BLaER1 treated with 17β-estradiol and CSF1 and Interleukin-3, amounts not matched to agents 10 nM and 100 nM (cell line): ENCODE measurements at regions not wholly inside any gene's neighbourhood (a gene's known extent, or its start where the extent isn't known, plus 50 kb on each side); places are given as distances from the start of the nearest gene placed in this dataset.
A peak's percentile ranks its signal among the peaks of the same experiment; 100 is the strongest.

Source experiments
- H3K27ac ChIP-seq, 11 experiments: shearing (Covaris generic); formaldehyde crosslinking; 2 replicates each; pipeline ENCODE4 v1.8.1; 2022
- H3K27me3 ChIP-seq, 11 experiments: shearing (Covaris generic); formaldehyde crosslinking; 2 replicates each; pipeline ENCODE4 v1.8.1; 2022
- H3K36me3 ChIP-seq, 11 experiments: shearing (Covaris generic); formaldehyde crosslinking; 2 replicates each; pipeline ENCODE4 v1.8.1; 2022
- H3K4me1 ChIP-seq, 10 experiments: shearing (Covaris generic); formaldehyde crosslinking; 2 replicates each; pipeline ENCODE4 v1.8.1; 2022
- H3K4me2 ChIP-seq, 11 experiments: shearing (Covaris generic); formaldehyde crosslinking; 2 replicates each; pipeline ENCODE4 v1.8.1; 2022
- H3K4me3 ChIP-seq, 10 experiments: shearing (Covaris generic); formaldehyde crosslinking; 2 replicates each; pipeline ENCODE4 v1.8.1; 2022
- H3K9ac ChIP-seq, 11 experiments: shearing (Covaris generic); formaldehyde crosslinking; 2 replicates each; pipeline ENCODE4 v1.8.1; 2022
- H3K9me3 ChIP-seq, 11 experiments: shearing (Covaris generic); formaldehyde crosslinking; replicated peaks in 1 of 11; 2 replicates each; pipeline ENCODE4 v1.8.1; 2022
- H4K20me1 ChIP-seq, 11 experiments: shearing (Covaris generic); formaldehyde crosslinking; 2 replicates each; pipeline ENCODE4 v1.8.1; 2022
- Cebpa-rat ChIP-seq, 11 experiments: shearing (Covaris generic); IDR thresholded peaks; 2 replicates each; pipeline ENCODE4 v1.8.1; 2022

GRCh38 chr11:70844387-70844786 is 408.0 kb downstream of the SHANK2 start:
- no peak overlapping the region for H3K27ac ChIP-seq
- TF ChIP-seq Cebpa-rat (IDR thresholded peaks at IDR 0.05): peak in 2 of 11 experiments; percentile 43 to 67; a peak in 4 of 22 replicates
- no peak overlapping the region for H3K4me2 ChIP-seq
- no peaks in the 10 kb centered on the region for H3K9me3 ChIP-seq
- H3K27me3 ChIP-seq: peaks cover 0 to 9% (median 0%) of the 10 kb centered on the region in 11 experiments; a peak in 7 of 22 replicates
- H3K4me1 ChIP-seq: no peaks in the 10 kb centered on the region
- H3K36me3 ChIP-seq: no peaks in the 10 kb centered on the region
- no peak overlapping the region for H3K4me3 ChIP-seq
- no peaks in the 10 kb centered on the region; a peak in 1 of 22 replicates for H4K20me1 ChIP-seq
- no peak overlapping the region for H3K9ac ChIP-seq

DNA sequence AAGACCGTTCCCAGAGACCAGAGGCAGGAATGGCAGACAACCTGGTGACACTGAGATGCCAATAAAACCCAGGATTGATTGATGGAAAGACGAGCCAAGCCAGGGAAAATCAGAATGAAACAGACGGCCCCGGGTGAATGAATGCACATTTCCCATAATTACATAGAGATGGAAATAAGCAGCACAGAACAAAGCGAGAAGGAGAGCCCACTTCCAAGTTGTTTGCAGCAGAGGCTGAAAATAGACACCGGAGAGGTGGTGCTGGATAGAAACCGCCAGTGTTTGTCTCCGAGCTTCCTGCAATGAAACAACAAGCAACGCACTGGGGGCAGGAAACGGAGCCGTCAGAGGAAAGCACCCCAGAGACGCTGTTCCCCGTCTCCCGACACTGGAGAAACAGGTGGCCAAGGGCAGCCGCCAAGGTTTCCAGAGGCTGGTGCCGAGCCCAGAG is 406.8 kb downstream of the SHANK2 start:
- no peak overlapping the region for H3K4me3 ChIP-seq
- H3K4me2 ChIP-seq: no peak overlapping the region
- no peaks in the 10 kb centered on the region for H3K9me3 ChIP-seq
- TF ChIP-seq Cebpa-rat (IDR thresholded peaks at IDR 0.05): no peak
- no peaks in the 10 kb centered on the region; a peak in 1 of 22 replicates for H4K20me1 ChIP-seq
- peaks cover 0 to 9% (median 0%) of the 10 kb centered on the region in 11 experiments; a peak in 7 of 22 replicates for H3K27me3 ChIP-seq
- H3K36me3 ChIP-seq: no peaks in the 10 kb centered on the region
- no peaks in the 10 kb centered on the region for H3K4me1 ChIP-seq
- no peak overlapping the region for H3K27ac ChIP-seq
- H3K9ac ChIP-seq: no peak overlapping the region

GRCh38 chr11:70846781-70847655 is 405.4 kb downstream of the SHANK2 start:
- TF ChIP-seq Cebpa-rat (IDR thresholded peaks at IDR 0.05): no peak
- Histone ChIP-seq H3K36me3 (no peaks in the 10 kb centered on the region), H3K4me3 (no peak overlapping the region), H3K4me1 (no peaks in the 10 kb centered on the region), H3K4me2 (no peak overlapping the region), H4K20me1 (no peaks in the 10 kb centered on the region; a peak in 1 of 22 replicates), H3K9ac (no peak overlapping the region), H3K9me3 (no peaks in the 10 kb centered on the region), H3K27me3 (peaks cover 0 to 9% (median 0%) of the 10 kb centered on the region in 11 experiments; a peak in 7 of 22 replicates), H3K27ac (no peak overlapping the region)

- Histone ChIP-seq H3K4me3 (no peak overlapping the region), H3K9me3 (no peaks in the 10 kb centered on the region), H3K4me1 (no peaks in the 10 kb centered on the region), H3K36me3 (no peaks in the 10 kb centered on the region), H3K4me2 (no peak overlapping the region), H4K20me1 (no peaks in the 10 kb centered on the region; a peak in 1 of 22 replicates), H3K27ac (no peak overlapping the region), H3K27me3 (peaks cover 0 to 9% (median 0%) of the 10 kb centered on the region in 11 experiments; a peak in 7 of 22 replicates), H3K9ac (no peak overlapping the region)
- TF ChIP-seq Cebpa-rat (IDR thresholded peaks at IDR 0.05): no peak
Observed at GRCh38 chr11:70848243-70848750, 404.1 kb downstream of the SHANK2 start.

DNA sequence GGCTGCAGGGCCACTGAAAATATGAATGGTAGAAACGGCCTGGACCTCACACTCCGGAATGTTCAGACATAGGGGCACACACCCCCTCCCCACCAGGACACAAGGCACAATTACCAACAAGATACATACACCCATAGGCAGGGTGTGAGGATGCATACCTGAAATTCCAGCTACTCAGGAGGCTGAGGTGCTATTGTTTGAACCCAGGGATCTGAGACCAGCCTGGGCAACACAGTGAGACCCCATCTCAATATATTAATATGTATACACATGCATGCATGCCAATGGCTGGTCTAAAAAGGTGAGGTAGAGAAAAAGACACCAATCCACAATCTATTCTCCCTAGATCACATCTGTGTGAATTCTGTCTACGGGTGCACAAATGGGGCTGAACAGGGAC is 403.3 kb downstream of the SHANK2 start:
- no peaks in the 10 kb centered on the region; a peak in 1 of 22 replicates for H4K20me1 ChIP-seq
- H3K27me3 ChIP-seq: peaks cover 0 to 9% (median 0%) of the 10 kb centered on the region in 11 experiments; a peak in 7 of 22 replicates
- H3K36me3 ChIP-seq: no peaks in the 10 kb centered on the region
- no peak for TF ChIP-seq Cebpa-rat (IDR thresholded peaks at IDR 0.05)
- H3K27ac ChIP-seq: no peak overlapping the region
- no peak overlapping the region for H3K4me2 ChIP-seq
- H3K4me1 ChIP-seq: no peaks in the 10 kb centered on the region
- H3K9me3 ChIP-seq: no peaks in the 10 kb centered on the region
- no peak overlapping the region for H3K9ac ChIP-seq
- H3K4me3 ChIP-seq: no peak overlapping the region

GRCh38 chr11:70851308-70851707 is 401.1 kb downstream of the SHANK2 start:
- no peak overlapping the region for H3K27ac ChIP-seq
- H3K36me3 ChIP-seq: no peaks in the 10 kb centered on the region
- H3K9ac ChIP-seq: no peak overlapping the region
- no peaks in the 10 kb centered on the region for H3K4me1 ChIP-seq
- no peaks in the 10 kb centered on the region for H3K9me3 ChIP-seq
- H3K27me3 ChIP-seq: no peaks in the 10 kb centered on the region
- no peak overlapping the region for H3K4me2 ChIP-seq
- H4K20me1 ChIP-seq: no peaks in the 10 kb centered on the region; a peak in 1 of 22 replicates
- no peak overlapping the region for H3K4me3 ChIP-seq
- TF ChIP-seq Cebpa-rat (IDR thresholded peaks at IDR 0.05): no peak

DNA sequence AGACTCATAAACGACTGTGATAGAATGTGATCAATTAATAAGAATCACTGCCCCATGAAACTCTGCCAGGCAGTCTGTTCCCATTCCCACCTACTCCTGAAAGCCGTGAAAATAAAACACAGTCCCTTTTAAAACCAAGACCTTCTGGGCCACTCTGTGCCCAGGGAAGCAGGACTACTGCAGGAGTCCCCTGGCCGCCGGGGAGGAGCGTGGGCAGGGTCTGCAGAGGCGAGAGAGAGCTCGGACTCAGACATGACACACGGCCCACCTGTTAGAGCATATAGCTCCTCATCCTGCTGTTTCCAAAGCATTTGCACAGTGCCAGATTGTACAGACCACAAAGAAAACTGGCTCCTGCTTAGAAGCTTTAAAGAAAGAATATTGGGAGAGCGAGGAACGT is 400.5 kb downstream of the SHANK2 start:
- Histone ChIP-seq H3K27ac (no peak overlapping the region), H3K4me3 (no peak overlapping the region), H3K4me2 (no peak overlapping the region), H3K9me3 (no peaks in the 10 kb centered on the region), H4K20me1 (no peaks in the 10 kb centered on the region; a peak in 1 of 22 replicates), H3K27me3 (no peaks in the 10 kb centered on the region), H3K36me3 (no peaks in the 10 kb centered on the region), H3K9ac (no peak overlapping the region), H3K4me1 (no peaks in the 10 kb centered on the region)
- no peak for TF ChIP-seq Cebpa-rat (IDR thresholded peaks at IDR 0.05)

DNA sequence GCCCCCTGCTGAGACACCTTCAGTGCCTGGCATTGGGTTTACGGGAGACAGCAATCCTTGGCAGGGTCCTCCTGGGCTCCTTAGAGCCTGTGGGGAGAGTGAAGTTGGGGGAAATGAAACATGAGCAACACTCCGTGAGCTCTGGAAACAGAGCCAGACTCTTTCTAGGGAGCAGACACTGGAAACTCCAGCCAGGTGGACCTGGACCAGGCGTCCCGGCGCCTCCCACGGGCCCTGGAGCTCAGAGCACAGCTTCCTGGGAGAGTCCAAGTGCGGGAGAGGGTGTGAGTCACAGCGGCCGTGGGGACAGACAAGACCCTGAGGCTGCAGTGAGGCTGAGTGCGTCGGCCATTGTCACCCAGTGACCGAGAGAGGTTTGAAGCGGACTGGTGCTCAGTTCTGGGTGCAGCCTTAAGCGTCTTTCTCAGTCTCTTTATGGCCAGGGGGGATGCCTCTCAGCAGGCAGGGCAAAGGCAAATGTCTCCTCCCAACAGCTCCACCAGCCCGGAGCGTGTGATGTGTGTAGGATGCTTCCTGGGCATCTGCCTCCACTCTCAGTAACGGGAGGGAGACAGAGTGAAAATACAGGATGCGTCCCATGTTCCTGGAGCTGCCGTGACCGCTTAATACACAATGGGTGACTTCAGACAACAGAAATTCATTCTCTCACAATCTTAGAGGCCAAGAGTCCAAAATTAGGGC is 399.2 kb downstream of the SHANK2 start:
- TF ChIP-seq Cebpa-rat (IDR thresholded peaks at IDR 0.05): no peak
- no peak overlapping the region for H3K9ac ChIP-seq
- H4K20me1 ChIP-seq: no peaks in the 10 kb centered on the region
- no peak overlapping the region for H3K27ac ChIP-seq
- no peaks in the 10 kb centered on the region for H3K36me3 ChIP-seq
- H3K9me3 ChIP-seq: no peaks in the 10 kb centered on the region
- H3K4me3 ChIP-seq: no peak overlapping the region
- H3K4me1 ChIP-seq: peaks cover 0 to 6% (median 0%) of the 10 kb centered on the region in 10 experiments; a peak in 3 of 20 replicates
- no peaks in the 10 kb centered on the region for H3K27me3 ChIP-seq
- no peak overlapping the region for H3K4me2 ChIP-seq

DNA sequence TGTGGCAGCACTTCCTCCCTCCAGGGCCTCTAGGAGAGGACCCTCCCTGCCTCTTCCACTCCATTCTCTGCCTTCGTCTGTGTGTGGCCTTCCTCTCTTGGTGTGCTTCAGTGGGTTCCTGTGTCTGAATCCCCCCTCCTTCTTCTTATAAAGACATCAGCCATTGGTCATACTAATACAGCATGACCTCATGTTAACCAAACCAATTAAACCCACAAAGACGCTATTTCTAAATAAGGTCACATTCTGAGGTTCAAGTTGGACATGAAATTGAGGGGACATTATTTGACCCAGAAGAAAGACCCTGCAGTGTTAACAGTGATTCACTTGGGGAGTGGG is 398.6 kb downstream of the SHANK2 start:
- no peak overlapping the region for H3K4me2 ChIP-seq
- no peaks in the 10 kb centered on the region for H3K27me3 ChIP-seq
- H4K20me1 ChIP-seq: no peaks in the 10 kb centered on the region
- TF ChIP-seq Cebpa-rat (IDR thresholded peaks at IDR 0.05): no peak
- H3K4me1 ChIP-seq: peaks cover 0 to 6% (median 0%) of the 10 kb centered on the region in 10 experiments; a peak in 3 of 20 replicates
- H3K36me3 ChIP-seq: no peaks in the 10 kb centered on the region
- H3K4me3 ChIP-seq: no peak overlapping the region
- H3K27ac ChIP-seq: no peak overlapping the region
- no peak overlapping the region for H3K9ac ChIP-seq
- no peaks in the 10 kb centered on the region for H3K9me3 ChIP-seq
